CD4-positive, alpha-beta T cell treated with Interleukin-1 beta for 1 hour (primary cell): ENCODE measurements at regions not wholly inside any gene's neighbourhood (a gene's known extent, or its start where the extent isn't known, plus 50 kb on each side); places are given as distances from the start of the nearest gene placed in this dataset.
"Not testable (repeated sequence)": the region's sequence is repeated elsewhere in the genome, so short reads cannot be mapped to it uniquely, and the experiment has no call there.

Experiments used
- DNase-seq, 2 donors: peaks; one replicate each; pipeline ENCODE4 v3.0.0-alpha.2; 2020 to 2022

DNA sequence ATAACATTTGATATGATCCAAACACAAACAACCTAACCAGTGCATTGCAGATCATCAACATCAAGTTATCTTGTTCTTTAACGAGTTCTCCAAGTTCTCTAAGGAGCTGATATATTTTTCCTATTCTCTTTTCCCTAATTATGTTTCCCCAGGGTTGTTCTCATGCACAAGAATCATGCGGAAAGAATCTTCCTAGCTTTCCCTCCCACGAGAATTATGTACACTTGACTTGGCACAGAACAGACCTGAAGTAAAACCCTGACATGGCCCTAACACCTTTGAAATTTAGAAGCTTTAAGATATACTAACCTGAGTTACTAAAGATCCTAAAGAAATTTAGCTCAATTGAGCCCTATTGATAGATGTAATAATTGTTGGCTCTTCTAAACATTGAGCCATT is 110.7 kb upstream of the FST start:
- DNase-seq = no peak

DNA sequence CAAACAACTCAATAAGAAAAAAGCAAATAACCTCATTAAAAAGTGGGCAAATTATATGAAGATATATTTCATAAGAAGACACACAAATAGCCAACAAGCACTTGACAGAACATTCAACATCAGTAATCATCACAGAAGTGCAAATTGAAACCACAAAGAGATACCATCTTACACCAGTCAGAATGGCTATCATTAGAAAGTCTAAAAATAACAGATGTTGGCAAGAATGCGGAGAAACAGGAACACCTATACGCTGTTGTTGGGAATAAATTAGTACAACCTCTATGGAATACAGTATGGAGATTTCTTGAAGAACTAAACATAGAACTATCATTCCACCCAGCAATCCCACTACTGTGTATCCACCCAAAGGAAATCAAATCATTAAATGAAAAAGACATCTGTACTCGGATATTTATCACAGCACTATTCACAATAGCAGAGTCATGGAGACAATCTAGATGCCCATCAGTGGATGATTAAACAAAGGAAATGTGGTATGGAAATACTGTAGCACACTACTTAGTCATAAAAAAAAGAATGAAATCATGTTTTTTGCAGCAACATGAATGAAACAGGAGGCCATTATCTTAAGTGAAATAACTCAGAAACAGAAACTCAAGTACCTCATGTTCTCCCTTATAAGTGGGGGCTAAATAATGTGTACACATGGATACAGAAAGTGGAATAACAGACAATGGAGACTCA is 106.8 kb upstream of the FST start:
- no peak for DNase-seq

DNA sequence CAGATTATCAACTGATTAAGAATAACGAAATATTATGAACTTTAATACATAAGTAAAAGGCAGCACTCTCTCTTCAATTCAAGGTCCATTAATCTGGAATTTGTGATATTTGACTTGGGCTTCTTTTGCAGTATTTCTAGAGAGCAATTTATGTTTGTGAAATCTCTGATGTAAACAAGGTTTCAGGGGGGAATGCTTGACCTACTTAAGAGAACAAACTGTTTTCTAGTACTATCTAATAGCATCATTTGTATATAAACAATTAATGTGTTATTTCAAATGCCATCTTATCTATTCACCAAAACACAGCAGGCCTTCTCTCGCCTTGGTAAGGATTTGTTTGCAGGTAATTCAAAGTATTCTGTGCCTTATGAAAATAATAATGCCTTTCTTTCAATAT is 103.6 kb upstream of the FST start:
- no peak for DNase-seq

DNA sequence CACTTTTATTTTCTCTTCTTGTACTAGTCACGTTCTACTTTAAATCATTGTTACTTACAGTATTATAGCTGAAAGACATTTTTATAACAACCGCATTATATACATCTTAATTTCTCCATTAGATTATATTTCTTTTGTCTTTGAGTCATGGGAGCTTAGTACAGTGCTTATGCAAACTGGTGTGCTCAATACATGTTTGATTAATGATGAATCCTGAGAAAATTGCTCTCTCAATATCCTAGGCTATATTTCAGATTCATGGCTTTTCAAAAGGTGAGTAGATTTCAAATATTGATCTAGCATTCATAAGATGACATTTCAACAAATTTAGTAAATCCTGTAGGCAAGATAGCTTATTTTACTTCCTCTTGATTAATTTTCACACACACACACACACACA is 102.2 kb upstream of the FST start:
- DNase-seq = no peak

DNA sequence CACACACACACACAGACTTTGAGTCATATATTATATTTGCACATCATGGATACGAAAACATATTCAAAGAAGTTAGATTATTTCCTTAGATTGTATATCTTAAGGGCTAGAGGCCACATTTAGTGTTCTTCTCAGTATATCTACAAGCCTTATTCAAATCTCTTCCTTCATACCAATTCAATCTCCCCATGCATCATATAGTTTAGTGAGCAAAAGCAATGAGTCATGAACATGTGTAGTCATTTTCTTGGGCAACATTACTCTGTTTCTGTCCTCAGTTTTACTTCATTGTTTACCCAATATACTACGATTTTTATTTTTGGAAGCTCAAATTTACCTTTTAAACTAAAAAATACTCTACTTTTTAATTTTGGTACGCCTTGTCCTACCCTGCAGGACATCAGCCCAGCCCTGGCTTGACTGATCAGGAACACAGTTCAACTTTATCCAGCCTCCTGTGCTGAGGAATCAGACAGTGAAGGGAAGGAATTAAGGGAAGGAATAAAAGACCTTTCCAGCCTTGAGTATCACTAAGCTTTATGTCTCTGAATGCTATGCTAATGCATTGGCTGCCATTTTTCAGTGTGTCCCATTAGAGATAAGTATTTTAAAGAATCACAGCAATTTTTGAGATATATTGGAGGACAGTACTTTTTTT is 101.7 kb upstream of the FST start:
- no peak for DNase-seq

DNA sequence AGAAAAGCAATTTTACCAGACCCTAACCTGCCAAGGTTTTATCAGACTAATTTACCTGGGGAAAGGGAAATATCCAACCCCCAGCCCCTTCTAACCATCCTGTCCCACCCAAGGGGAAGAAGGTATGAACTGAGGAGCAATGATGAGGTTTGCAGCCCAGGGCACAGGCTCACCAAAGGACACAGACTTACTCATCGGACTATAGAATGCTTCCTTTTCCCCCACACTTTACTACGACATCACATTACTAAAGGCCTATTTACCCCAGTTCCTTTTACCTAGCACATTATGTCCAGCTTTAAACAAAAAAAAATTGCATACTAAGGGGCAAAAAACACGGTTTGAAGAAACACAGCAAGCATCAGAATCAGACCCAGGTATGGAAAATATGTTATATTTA is 94.1 kb upstream of the FST start:
- DNase-seq = no peak

DNA sequence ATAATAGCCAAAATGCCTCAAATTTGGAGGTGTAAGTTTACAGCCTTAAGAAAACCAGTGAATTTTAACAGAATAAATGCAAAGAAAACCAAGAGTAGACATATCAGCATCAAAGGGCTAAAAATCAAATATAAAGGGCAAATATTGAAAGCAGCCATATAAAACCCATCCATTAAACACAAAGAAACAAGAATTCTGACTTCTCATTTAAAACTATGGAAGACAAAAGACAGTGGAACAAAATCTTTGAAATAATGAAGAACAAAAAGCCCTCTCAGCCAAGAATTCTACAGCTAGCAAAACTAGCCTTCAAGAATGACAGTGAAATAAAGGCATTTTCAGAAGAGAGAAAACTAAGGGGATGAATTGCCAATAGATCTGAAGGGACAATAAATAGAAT is 91.3 kb upstream of the FST start:
- no peak for DNase-seq

DNA sequence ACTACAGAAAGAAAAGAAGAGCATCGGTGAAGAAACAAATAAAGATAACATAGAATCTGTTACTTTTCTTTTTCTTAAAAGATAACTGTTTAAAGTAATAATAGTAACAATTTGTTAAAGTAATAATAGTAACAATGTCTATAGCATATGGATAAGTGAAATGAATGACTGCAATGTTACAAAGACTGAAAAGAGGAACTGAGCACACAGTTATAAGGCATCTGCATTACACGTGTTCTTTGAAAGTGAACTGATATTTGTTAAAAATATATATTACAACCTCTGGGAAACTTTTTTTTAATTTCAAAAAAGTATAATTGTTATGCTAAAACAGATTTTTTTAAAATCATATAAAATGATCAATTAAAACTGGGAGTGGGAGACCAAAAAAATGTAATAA is 88.4 kb upstream of the FST start:
- DNase-seq = no peak

DNA sequence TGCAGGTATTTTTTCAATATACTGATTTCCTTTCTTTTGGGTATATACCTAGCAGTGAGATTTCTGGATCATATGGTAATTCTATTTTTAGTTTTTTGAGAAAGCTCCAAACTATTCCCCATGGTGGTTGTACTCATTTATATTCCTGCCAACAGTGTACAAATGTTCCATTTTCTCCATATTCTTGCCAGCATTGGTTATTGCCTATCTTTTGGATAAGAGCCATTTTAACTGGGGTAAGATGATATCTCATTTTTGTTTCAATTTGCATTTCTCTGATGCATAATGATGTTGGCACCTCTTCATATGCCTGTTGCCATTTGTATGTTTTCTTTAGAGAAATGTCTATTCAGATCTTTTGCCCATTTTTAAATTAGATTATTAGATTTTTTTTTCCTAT is 85.6 kb upstream of the FST start:
- no peak for DNase-seq

DNA sequence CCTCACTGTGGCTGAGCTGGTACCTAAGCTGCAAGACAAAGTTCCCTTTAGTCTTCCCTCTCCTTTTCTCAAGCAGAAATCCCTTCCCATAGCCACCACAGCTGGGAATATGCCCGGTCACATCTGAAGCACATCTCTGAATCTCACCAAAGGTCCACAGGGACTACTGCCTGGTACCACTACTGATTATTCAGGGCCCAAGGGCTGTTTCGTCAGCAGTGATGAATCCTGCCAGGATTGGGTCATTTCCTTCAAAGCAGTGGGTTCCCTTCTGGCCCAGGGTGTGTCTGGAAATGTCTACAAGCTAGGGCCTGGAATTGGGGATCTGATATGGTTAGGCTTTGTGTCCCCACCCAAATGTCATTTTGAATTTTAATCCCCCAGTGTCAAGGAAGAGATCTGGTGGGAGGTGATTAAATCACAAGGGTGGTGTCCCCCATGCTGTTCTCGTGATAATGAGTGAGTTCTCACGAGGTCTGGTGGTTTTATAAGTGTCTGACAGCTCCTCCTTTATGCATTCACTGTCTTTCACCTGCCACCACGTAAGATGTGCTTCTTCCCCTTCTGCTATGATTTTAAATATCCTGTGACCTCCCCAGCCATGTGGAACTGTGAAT is 83.2 kb upstream of the FST start:
- no peak for DNase-seq

DNA sequence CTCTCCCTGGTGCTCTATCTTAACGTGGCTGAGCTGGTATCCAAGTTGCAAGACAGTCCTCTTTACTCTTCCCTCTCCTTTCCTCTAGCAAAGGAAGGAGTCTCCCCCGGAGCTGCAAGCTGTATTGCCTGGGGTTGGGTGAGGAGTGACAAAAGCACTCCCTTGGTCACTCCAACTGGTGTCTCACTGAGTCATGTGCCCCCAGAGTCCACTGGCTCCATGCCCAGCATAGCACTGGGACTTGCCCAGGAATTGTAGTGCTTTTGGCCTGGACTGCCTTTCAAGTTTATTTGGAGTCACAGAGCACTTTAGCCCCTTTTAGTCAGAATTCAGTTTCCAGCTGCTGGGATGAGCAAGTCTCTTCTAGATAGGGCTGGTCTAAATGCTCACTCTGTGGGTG is 82.6 kb upstream of the FST start:
- no peak for DNase-seq

DNA sequence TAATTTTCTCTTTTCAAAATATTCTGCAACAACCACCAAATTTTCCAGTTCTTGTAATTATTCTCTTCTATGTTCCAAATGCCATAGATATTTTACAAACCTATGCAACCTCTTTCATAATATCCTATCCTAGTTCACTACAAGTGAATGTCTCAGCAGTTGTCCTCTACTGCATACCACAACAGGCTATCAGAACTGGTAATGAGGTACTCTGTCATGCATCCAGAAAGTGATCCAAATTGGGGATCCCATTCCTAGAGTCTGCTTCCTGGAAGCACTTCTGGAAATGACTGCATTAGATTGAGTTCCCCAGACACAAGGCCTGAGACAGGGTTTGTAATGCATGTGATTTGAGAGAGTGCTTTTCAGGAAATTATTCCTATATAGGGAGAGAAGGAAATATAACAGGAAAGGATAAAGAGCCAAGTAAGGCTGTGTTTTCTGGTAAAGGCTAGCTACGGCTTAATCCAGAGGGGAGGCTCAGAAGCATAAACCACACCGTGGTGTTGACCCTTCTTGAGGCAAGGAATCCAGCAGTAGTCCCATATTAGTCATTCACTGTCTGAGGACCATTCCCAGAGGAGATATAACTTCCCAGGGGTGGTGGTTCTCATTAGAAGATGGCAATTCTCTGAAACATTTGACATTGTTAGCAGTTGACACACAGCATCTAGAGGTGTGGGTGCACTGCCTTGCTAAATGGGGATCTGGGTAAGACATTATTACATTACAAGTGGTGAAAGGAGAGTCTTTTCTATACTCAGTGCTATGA is 80.3 kb upstream of the FST start:
- DNase-seq = no peak

DNA sequence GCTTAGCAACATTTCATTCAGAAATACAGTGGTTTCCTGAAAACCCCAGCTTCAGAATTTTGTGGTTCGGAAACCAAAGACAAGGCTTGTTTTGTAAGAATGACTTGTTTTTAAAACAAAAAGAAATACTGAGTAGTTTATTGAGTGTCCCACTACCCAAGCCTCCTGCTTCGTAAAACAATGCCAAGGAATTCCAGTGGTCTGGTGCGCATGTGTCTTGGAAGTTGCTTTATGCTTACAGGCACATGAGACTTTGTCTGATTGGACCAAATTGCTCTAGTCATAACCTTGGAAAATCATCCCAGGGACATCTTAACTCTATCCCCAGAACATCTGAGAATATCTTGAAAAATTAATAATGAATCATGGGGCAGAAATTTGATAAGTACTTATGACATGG is 77.1 kb upstream of the FST start:
- no peak for DNase-seq

DNA sequence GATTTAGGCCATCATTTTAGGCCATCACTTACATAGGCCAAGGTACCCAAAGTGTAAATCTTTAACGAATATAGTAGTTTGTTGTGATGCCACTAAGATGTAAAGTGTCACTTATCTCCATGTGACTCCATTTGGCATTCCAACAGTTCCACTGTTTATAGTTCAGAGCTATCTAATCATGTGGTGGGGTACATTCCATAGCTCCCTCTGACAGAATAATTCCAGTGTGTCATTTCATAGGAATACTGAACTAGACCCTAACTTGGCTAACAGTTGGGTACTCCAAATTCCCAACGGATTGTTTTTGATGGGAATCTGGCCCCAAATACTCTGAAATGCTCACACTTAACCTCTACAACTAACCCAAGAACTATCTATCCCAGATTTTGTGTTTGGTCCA is 76.7 kb upstream of the FST start:
- no peak for DNase-seq

DNA sequence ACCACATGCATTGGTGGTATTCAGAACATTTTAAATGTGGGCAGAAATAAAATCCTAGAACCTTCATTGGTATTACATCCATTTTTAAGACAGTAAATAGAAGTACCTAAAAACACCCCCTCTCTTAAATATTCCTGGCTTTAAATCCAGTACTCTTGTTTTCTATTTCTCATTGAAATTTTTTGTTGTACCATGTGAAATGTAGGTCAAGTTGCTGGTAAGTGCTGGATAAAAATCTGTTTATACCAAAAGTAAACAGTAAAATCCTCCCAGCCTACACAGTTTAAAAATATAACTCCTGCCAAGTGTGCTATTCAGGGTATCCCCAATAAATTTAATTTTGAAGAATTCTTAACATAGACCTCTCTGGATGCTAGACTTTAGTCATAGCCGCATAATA is 75.0 kb upstream of the FST start:
- DNase-seq = no peak

DNA sequence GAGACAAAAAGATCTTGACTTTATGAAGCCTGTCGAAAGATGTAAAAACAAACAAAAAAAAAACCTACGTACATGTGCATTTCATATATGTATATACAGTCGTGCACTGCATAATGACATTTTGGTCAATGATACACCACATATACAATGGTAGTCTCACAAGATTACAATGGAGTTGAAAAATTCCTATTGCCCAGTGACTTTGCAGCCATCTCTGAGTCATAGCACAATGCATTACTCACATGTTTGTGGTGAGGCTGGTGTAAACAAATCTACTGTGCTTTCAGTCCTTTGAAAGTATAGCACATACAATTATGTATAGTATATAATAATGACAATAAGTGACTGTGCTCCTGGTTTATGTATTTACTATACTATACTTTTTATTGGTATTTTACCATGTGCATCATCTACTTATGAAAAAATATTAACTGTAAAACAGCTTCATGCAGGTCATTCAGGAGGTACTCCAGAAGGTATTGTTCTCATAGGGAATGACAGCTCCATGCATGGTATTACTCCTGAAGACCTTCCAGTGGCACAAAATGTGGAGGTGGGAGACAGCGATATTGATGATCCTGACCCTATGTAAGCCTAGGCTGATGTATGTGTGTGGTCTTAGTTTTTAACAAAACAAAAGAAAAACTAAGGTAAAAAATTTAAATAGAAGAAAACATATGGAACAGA is 73.7 kb upstream of the FST start:
- DNase-seq = no peak

DNA sequence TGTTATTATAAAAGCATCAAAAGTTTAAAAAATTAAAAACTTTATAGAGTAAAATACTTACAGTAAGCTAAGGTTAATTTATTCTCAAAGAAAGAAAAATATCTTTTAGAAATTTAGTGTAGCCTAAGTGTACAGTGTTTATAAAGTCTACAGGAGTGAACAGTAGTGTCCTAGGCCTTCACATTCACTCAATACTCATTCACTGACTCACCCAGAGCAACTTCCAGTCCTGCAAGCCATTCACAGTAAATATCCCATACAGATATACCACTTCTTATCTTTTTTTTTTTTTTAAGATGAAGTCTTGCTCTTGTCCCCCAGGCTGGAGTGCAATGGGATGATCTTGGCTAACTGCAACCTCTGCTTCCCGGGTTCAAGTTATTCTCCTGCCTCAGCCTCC is 73.1 kb upstream of the FST start:
- DNase-seq = no peak

DNA sequence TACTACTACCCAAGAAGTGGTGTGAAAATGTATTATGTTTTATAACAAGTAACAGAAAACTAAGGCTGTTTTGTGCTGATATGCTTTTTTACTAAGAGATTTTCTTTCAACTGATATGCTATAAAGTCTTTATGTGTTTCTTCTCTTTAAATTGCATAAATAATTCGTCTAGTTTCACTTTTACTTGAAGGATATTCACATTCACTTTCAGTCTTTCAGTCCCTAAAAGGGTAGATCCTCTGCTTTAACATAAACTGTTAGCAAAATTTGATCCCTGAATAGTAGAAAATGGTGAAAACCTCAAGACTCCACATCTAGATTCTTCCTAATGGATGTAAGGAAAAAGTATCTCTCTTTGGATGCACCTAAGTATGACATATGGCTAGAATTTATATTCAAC is 69.0 kb upstream of the FST start:
- DNase-seq = no peak

DNA sequence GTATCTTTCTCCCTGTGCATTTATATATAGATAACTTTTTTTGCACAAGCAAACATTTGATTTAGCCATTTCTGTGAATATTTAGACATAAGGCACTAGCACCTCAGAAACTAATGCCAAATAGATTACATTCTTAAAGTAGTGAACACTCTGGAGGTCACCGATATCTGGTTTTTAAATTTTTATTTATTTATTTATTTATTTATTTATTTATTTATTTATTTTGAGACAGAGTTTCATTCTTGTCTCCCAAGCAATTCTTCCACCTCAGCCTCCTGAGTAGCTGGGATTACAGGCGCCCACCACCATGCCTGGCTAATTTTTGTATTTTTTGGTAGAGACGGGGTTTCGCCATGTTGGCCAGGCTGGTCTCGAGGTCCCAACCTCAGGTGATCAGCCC is 67.9 kb upstream of the FST start:
- not testable (repeated sequence) for DNase-seq

DNA sequence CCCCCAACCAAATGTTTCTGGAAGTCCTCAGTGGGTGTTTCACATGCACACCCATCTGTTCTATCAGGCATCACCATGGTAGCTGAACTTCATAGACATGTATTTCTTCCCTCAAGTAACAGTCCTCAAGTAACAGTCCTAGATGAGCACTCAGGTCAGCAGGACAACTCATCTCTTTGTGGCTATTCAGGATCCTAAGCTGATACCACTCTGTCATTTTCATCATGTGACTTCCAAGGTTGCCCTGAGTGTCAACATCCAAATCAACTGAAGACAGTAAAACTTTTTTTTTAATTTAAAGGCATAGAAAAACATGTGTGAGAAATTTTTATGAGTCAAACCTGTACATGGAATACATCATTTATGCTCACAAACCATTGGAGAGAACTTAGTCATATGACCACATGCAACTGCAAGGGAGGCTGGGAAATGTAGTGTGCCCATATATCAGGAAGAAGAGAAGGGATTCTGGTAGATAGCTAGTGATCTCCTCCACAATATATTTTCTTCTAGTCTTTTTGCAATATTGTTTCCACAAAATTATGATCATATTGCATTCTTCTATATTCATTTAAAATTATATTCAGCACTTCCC is 64.2 kb upstream of the FST start:
- no peak for DNase-seq

DNA sequence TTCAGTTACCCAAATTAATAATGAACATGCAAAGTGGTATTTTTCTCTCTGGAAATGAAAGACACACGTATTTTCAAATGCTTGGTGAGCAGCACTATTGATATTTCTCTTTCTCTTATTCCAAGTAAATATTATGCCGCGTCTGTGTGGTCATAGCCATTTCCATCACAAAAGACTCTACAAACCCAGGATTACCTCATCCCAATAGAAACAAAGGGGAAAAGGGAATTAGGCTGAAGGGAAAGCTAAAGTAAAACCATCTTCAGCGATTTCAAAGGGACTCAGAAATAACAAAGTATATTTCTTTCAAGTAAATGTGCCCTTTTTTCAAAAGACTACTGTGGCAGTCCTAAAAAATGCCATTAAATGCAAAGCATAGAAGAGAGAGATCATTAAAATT is 62.0 kb upstream of the FST start:
- DNase-seq = no peak

DNA sequence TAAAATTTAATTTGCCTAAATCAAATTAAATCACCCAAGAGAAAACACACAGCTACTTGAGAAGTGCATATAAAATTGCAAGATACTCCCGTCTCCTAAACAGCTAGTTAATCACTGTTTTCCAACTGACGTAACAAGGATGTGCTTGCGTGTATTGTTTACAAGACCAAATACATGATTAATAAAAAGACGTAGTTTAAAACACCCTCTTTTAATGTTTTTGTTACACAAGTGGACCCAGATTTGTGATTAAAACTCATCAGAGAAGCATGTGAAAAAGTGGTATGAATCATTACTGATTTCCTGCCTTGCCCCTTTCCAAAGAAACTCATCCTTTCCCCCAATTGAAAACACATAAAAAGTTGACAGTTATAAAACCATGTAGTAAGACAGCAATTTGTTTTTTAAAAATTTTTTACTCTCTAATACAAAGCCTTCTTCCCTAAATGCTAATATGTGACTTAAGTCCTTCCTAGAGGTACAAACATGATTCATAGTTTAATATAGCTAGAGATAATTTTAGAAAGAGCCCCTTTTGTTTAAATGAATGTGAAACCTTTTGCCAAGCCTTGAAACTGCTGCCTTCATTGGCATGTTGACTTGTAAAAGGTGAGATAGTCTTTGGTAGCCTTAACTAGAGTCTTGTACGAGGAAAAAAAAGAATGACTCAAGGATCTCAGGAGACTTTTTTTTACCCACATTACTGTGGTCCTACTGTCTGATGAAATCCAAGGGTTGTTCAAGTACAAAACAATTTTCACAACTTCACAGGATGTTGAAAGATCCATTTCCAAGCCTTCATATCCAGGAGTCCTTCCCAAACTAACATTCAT is 61.4 kb upstream of the FST start:
- no peak for DNase-seq
